ENCODE measurements at regions not wholly inside any gene's neighbourhood (a gene's known extent, or its start where the extent isn't known, plus 50 kb on each side); places are given as distances from the start of the nearest gene placed in this dataset.
"Not testable (repeated sequence)": the region's sequence is repeated elsewhere in the genome, so short reads cannot be mapped to it uniquely, and the experiment has no call there.

DNA sequence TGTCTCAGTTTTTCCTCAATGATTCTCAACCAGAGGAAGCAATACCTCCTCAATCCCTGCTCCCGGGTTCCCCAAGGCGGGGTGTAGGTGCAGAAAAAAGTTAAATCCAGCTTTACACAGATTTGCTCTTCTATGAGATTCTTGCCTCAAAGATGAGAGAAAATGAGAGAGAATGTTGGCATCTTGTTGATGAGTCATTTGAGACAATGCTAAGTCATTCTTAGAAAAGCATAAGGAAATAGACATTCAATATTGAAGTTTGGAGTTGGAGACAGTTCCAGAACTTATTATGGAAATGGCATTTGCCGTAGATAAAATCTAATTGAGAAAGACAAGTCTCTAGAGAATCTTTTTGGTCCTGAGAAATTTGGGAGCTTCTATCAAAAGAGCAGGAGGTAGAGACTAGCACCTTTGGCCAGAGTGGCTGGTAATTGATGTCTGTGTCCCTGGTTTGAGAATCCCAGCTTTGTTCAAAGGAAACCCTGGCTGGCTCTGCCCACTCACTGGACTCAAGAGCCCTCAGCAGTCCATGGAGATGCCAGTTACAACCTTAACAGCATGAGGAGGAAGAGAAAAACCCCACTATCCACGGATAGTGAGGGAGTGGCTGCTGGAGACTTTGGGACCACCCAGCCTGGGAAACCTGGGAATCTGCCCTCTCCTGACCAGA, 181.2 kb downstream of the FAM124B start:
- DNase-seq (ENCODE audit: insufficient read length, low spot score) (no peak), FAIRE-seq (no peak)
- TF ChIP-seq TAF1 (IDR thresholded peaks at IDR 0.05; ENCODE audit: low read depth, low read length) (no peak), POLR2A (IDR thresholded peaks at IDR 0.05; ENCODE audit: low read depth, low read length) (no peak), POU2F2 (IDR thresholded peaks at IDR 0.05; ENCODE audit: low read depth, low read length) (no peak), POLR2AphosphoS5 (IDR thresholded peaks at IDR 0.05; ENCODE audit: low read depth, low read length) (no peak), SPI1 (IDR thresholded peaks at IDR 0.05; ENCODE audit: low read depth, low read length) (no peak), PAX5 (IDR thresholded peaks at IDR 0.05; ENCODE audit: insufficient read depth, low read length, severe bottlenecking) (no peak)

GRCh38 chr2:224219781-224220180, 180.7 kb upstream of the SERPINE2 start:
- FAIRE-seq (no peak), DNase-seq (ENCODE audit: insufficient read length, low spot score) (no peak)
- TF ChIP-seq SPI1 (IDR thresholded peaks at IDR 0.05; ENCODE audit: low read depth, low read length): no peak
- TF ChIP-seq POLR2AphosphoS5 (IDR thresholded peaks at IDR 0.05; ENCODE audit: low read depth, low read length): no peak
- no peak for TF ChIP-seq TAF1 (IDR thresholded peaks at IDR 0.05; ENCODE audit: low read depth, low read length)
- no peak for TF ChIP-seq PAX5 (IDR thresholded peaks at IDR 0.05; ENCODE audit: insufficient read depth, low read length, severe bottlenecking)
- TF ChIP-seq POU2F2 (IDR thresholded peaks at IDR 0.05; ENCODE audit: low read depth, low read length): no peak
- no peak for TF ChIP-seq POLR2A (IDR thresholded peaks at IDR 0.05; ENCODE audit: low read depth, low read length)

DNA sequence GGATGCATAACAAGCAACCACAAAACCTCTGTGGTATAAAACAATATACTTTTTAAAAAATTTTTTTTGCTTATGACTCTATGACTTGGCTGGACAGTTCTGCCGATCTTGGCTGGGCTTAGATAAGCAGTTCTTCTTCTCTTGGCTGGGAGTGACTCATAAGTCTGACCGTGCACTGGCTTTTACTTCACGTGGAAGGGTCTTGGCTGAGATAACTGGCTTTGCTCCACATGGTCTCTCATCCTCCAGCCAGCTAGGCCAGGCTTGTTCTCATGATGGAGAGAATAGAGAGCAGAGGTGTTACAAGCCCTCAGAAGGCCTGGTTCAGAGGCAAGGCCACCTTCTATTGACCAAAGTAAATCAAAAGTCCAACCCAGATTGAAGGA, 178.9 kb upstream of the SERPINE2 start:
- FAIRE-seq: no peak
- no peak for DNase-seq (ENCODE audit: insufficient read length, low spot score)

DNA sequence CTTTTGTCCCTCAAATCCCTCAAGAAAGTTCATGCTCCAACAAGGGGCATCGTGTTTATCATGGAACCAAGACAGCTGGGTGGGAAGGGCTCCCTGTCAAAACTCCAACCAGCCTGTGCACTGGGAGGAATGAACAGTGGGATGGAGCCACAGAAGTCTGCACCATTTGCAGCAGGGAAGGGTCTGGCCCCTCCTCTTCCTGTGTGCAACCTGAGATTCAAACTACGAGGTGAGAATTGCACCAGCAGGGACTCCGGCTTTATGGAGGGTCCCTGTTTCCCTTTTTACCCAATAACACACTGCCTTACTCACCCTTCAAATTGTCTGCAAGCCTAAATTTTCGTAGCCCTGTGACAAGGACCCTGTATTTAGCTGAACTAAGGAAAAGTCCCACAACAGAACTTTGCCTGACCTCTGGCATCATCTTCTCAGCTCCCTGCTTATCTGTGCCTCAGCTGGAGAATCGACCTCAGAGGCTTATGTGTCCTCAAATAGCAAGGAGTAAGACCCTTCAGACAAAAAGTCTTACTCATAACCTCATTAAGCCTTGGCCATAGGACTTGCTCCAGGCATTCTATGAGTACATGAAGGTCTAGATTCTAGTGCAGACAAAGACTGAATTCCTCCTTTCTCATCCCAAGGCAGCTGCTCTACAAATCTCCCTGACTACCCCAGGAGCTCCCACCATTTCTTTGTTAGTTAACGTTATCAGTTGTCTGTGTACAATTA, 178.3 kb upstream of the SERPINE2 start:
- FAIRE-seq (no peak), DNase-seq (ENCODE audit: insufficient read length, low spot score) (no peak)
- no peak for TF ChIP-seq TAF1 (IDR thresholded peaks at IDR 0.05; ENCODE audit: low read depth, low read length)
- no peak for TF ChIP-seq POLR2AphosphoS5 (IDR thresholded peaks at IDR 0.05; ENCODE audit: low read depth, low read length)
- TF ChIP-seq POU2F2 (IDR thresholded peaks at IDR 0.05; ENCODE audit: low read depth, low read length): no peak
- TF ChIP-seq POLR2A (IDR thresholded peaks at IDR 0.05; ENCODE audit: low read depth, low read length): no peak
- no peak for TF ChIP-seq SPI1 (IDR thresholded peaks at IDR 0.05; ENCODE audit: low read depth, low read length)
- no peak for TF ChIP-seq PAX5 (IDR thresholded peaks at IDR 0.05; ENCODE audit: insufficient read depth, low read length, severe bottlenecking)

More for the DNA sequence above, 178.9 kb upstream of the SERPINE2 start:
- TF ChIP-seq POU2F2 (IDR thresholded peaks at IDR 0.05; ENCODE audit: low read depth, low read length) (no peak), PAX5 (IDR thresholded peaks at IDR 0.05; ENCODE audit: insufficient read depth, low read length, severe bottlenecking) (no peak), TAF1 (IDR thresholded peaks at IDR 0.05; ENCODE audit: low read depth, low read length) (no peak), POLR2A (IDR thresholded peaks at IDR 0.05; ENCODE audit: low read depth, low read length) (no peak), POLR2AphosphoS5 (IDR thresholded peaks at IDR 0.05; ENCODE audit: low read depth, low read length) (no peak), SPI1 (IDR thresholded peaks at IDR 0.05; ENCODE audit: low read depth, low read length) (no peak)

GRCh38 chr2:224215611-224216010, 176.5 kb upstream of the SERPINE2 start:
- DNase-seq (ENCODE audit: insufficient read length, low spot score); FAIRE-seq: not testable (repeated sequence)

DNA sequence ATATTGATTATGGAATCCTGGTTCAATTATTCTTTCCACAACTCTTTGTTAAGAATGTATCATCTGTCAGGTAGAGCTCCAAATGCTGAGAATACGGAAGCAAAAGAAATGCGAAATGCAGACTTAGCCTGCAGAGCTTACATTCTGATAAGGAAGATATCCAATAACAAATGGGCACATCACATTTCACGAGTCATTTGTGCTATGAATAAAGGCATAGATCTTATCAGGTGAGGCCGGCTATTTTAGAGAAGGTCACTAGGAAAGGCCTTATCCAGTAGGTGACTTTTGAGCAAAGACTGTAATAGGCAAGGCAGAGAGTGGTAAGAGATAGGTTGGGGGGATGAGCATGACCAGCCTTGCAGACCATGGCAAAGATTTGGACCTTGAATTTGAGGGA, 174.3 kb upstream of the SERPINE2 start:
- FAIRE-seq (no peak), DNase-seq (ENCODE audit: insufficient read length, low spot score) (no peak)
- TF ChIP-seq SPI1 (IDR thresholded peaks at IDR 0.05; ENCODE audit: low read depth, low read length) (no peak), TAF1 (IDR thresholded peaks at IDR 0.05; ENCODE audit: low read depth, low read length) (no peak), POLR2AphosphoS5 (IDR thresholded peaks at IDR 0.05; ENCODE audit: low read depth, low read length) (no peak), PAX5 (IDR thresholded peaks at IDR 0.05; ENCODE audit: insufficient read depth, low read length, severe bottlenecking) (no peak), POLR2A (IDR thresholded peaks at IDR 0.05; ENCODE audit: low read depth, low read length) (no peak), POU2F2 (IDR thresholded peaks at IDR 0.05; ENCODE audit: low read depth, low read length) (no peak)

DNA sequence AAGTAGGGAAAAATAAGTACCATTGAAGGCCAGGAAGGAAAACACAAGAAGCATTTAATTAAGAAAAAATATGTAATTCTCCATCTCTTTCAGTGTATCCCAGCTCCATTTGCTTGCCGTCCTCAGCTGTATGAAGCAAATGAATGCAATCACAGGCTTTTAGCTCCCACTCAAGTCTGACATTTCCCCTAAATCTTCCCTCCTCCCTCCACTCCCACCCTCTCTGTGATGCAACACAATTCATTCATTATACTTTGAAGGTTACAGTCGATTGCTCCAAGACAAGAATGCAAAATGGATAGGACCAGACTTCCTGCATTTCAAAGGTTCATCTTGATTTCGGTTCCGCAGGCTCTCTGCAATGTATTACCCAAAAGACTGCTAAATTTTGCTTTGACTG, 172.7 kb upstream of the SERPINE2 start:
- DNase-seq (ENCODE audit: insufficient read length, low spot score) (no peak), FAIRE-seq (no peak)
- no peak for TF ChIP-seq POLR2AphosphoS5 (IDR thresholded peaks at IDR 0.05; ENCODE audit: low read depth, low read length)

DNA sequence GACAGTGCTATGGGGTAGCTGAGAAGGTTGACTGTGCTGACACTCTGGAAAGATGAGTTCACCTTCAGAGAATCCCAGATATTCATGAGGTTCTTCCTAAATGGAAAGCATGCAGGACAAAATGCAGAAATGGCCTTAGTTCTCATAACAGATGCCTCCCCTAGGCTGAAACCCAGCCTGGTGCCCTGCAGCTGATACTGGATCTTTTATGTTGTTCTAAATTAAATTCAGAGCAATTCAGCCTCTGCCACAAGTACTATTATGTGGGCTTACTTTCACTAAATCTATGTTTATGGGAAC, 172.0 kb upstream of the SERPINE2 start:
- no peak for TF ChIP-seq POLR2A (IDR thresholded peaks at IDR 0.05; ENCODE audit: low read depth, low read length)
- no peak for TF ChIP-seq SPI1 (IDR thresholded peaks at IDR 0.05; ENCODE audit: low read depth, low read length)
- TF ChIP-seq POU2F2 (IDR thresholded peaks at IDR 0.05; ENCODE audit: low read depth, low read length): no peak
- no peak for TF ChIP-seq POLR2AphosphoS5 (IDR thresholded peaks at IDR 0.05; ENCODE audit: low read depth, low read length)
- no peak for TF ChIP-seq PAX5 (IDR thresholded peaks at IDR 0.05; ENCODE audit: insufficient read depth, low read length, severe bottlenecking)
- no peak for TF ChIP-seq TAF1 (IDR thresholded peaks at IDR 0.05; ENCODE audit: low read depth, low read length)
- no peak for FAIRE-seq
- no peak for DNase-seq (ENCODE audit: insufficient read length, low spot score)

DNA sequence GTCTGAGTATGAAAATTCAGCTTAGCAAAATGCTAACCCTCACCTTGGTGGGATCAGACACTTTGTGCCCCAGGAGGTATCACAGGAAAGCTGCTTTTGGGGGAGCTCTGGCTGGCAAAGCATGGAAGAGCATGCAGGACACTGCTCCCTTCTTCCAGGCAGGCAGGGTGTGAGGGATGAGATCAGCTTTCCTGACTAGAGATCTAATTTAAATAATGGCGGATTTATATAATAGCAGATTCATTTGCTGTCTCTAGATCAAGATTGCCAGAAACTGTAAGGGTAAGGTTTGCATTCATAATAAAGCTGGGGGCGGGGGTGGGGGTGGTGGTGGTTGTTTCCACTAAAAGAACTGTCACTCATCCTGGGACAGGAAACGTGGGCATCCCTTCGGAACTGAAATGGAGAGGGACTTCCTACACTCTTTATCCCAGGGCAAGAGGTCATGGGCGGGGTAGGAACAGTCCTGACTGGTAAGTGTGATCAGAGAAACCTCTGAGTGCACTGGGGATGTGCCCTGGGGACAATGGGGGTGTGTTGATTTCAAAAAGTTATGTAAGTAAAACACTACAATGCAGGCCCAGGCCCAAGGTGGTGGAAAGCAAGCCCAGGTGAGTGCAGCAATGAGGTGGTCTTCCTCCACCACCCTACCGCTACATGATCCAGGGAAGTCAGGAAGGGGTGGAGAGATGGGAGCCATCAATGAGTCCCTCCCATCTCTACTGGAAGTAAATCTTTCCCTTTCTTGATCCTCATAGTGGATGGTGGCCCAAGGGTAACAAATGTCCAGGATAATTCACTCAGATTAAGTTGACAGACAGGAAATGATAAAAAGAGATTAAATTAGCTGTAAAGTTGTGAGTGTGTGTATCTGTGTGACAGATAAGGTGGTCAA, 171.4 kb upstream of the SERPINE2 start:
- DNase-seq (ENCODE audit: insufficient read length, low spot score) (no peak), FAIRE-seq (no peak)
- TF ChIP-seq POLR2A (IDR thresholded peaks at IDR 0.05; ENCODE audit: low read depth, low read length) (no peak), SPI1 (IDR thresholded peaks at IDR 0.05; ENCODE audit: low read depth, low read length) (no peak), TAF1 (IDR thresholded peaks at IDR 0.05; ENCODE audit: low read depth, low read length) (no peak), POLR2AphosphoS5 (IDR thresholded peaks at IDR 0.05; ENCODE audit: low read depth, low read length) (no peak)
